ENCODE measurements at regions not wholly inside any gene's neighbourhood (a gene's known extent, or its start where the extent isn't known, plus 50 kb on each side); places are given as distances from the start of the nearest gene placed in this dataset.

DNA sequence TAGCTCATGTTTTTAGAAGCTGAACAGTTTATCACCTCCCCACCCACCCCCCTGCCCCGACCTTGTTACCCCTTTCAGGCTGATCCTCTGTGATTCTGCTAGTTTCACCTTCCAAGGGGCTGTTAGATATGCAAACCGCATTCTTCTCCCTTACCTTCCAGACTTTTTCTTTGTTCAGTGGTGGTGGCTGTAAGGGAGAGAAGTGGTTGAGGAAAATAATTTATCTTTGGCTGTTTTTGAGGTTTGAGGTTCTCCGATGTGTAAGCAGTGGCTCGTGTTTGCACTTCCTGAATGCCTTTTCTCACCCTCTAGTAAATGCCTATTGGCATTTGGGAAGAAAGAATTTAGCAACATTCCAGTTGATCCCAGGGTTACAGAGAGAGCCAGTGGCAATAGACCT is 69.4 kb upstream of the KCNG1 start:
- DNase-seq = no peak
- Histone ChIP-seq H3K27ac (no peak overlapping the region), H3K4me3 (no peak overlapping the region), H3K9me3 (no peaks in the 10 kb centered on the region), H3K36me3 (no peaks in the 10 kb centered on the region), H3K4me1 (peaks cover 0 to 5% (median 0%) of the 10 kb centered on the region in 4 donors), H3K27me3 (peaks cover 0 to 59% of the 10 kb centered on the region in 2 donors)
- TF ChIP-seq, protein P1, sequence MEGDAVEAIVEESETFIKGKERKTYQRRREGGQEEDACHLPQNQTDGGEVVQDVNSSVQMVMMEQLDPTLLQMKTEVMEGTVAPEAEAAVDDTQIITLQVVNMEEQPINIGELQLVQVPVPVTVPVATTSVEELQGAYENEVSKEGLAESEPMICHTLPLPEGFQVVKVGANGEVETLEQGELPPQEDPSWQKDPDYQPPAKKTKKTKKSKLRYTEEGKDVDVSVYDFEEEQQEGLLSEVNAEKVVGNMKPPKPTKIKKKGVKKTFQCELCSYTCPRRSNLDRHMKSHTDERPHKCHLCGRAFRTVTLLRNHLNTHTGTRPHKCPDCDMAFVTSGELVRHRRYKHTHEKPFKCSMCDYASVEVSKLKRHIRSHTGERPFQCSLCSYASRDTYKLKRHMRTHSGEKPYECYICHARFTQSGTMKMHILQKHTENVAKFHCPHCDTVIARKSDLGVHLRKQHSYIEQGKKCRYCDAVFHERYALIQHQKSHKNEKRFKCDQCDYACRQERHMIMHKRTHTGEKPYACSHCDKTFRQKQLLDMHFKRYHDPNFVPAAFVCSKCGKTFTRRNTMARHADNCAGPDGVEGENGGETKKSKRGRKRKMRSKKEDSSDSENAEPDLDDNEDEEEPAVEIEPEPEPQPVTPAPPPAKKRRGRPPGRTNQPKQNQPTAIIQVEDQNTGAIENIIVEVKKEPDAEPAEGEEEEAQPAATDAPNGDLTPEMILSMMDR (IDR thresholded peaks at IDR 0.05) = no peak
- intact Hi-C loops (cut with DNase I; ENCODE audit: low total_unique reads) = loop anchor here (10.0 kb wide), 1 partner anchor 522 kb away; no protein-coding TSS in a partner anchor

DNA sequence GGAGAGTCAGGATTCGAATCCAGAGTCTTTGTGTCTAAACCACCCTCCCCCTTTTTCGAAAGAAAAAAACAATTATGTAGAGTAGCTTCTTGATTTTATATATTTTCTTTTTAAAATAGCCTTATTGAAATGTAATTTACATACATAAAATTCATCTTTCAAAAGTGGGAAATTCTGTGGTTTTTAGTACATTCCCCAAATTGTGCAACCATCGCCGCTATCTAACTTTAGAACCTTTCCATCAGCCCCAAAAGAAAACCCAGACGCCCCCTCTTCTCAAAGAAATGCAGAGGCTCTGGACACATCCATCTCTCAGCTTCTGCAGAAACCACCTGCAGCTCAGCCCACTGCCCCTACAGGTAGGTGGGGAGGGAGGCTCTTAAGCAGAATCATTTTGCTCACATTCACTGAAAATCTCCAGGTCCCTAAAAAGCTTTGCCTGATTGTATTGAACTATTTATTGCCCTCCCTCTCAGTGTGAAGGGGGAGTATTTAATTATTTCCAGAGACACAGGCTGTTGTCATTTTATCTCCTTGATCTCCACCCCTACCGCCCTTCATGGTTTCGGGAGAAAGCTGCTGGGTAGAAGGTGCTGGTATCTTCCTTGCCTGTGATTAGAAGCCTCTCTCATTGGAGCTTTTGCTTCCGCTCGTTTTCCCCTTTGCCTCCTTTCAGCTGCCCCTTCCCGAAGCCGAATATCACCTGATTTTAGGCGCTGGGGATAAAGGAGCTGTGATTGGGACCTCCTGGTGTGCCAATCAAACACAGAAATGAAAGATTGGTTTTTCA is 68.7 kb upstream of the KCNG1 start:
- H3K9me3 ChIP-seq = no peaks in the 10 kb centered on the region
- no peak overlapping the region for H3K4me3 ChIP-seq
- H3K4me1 ChIP-seq = peaks cover 0 to 5% (median 0%) of the 10 kb centered on the region in 4 donors
- H3K27ac ChIP-seq = no peak overlapping the region
- no peak for DNase-seq
- peaks cover 0 to 61% of the 10 kb centered on the region in 2 donors for H3K27me3 ChIP-seq
- TF ChIP-seq, protein P1 (IDR thresholded peaks at IDR 0.05) = no peak
- no peaks in the 10 kb centered on the region for H3K36me3 ChIP-seq
- intact Hi-C loops (cut with DNase I; ENCODE audit: low total_unique reads) = loop anchor here (10.0 kb wide), 1 partner anchor 523 kb away; no protein-coding TSS in a partner anchor

DNA sequence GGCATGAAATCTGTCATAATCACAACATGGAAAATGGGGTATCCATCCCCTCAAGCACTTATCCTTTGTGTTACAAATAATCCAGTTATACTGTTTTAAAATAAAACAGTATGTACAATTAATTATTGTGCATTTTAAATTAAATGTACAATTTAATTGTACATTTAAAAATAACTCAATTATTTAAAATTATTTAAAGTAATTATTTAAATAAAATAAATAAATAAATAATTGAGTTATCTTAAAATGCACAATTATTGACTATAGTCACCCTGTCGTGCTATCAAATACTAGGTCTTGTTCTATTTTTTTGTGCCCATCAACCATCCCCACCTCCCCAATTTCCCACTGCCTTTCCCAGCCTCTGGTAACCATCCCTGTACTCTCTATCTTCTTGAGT is 66.9 kb upstream of the KCNG1 start:
- TF ChIP-seq, protein P1 (IDR thresholded peaks at IDR 0.05) = no peak
- H3K4me1 ChIP-seq = peaks cover 0 to 5% (median 0%) of the 10 kb centered on the region in 4 donors
- H3K27me3 ChIP-seq = peaks cover 0 to 65% of the 10 kb centered on the region in 2 donors
- H3K36me3 ChIP-seq = no peaks in the 10 kb centered on the region
- H3K27ac ChIP-seq = no peak overlapping the region
- DNase-seq = no peak
- H3K9me3 ChIP-seq = no peaks in the 10 kb centered on the region
- H3K4me3 ChIP-seq = no peak overlapping the region
- intact Hi-C loops (cut with DNase I; ENCODE audit: low total_unique reads) = loop anchor here (10.0 kb wide), 1 partner anchor 525 kb away; no protein-coding TSS in a partner anchor

DNA sequence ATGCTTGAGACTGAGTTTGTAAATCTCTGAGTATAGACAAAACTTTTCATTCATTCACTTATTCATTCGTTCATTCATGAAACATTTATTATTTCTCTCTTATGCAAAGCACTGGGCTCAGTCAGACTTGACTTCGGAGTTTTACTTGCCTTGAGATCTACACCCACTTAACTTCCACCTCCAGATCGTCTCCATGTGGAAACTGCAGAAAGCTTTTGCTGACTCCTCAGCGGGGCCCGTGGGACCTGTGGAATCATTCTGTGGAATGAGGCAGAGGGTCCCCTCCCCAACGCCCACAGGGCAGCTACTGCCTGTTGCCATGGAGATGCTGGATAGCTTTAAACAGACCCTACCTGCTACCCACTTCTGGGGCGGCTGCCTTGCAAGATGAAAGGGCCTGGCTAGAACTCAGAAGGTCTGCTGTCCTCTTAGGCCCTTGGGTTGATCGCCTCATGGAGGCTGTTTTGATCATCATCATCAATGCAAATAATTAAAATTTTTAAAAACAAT is 66.4 kb upstream of the KCNG1 start:
- Histone ChIP-seq H3K4me3 (no peak overlapping the region), H3K4me1 (peaks cover 0 to 5% (median 0%) of the 10 kb centered on the region in 4 donors), H3K27ac (no peak overlapping the region), H3K36me3 (no peaks in the 10 kb centered on the region), H3K9me3 (no peaks in the 10 kb centered on the region), H3K27me3 (peaks cover 0 to 64% of the 10 kb centered on the region in 2 donors)
- intact Hi-C loops (cut with DNase I; ENCODE audit: low total_unique reads) = no loop called here
- no peak for DNase-seq
- TF ChIP-seq, protein P1 (IDR thresholded peaks at IDR 0.05) = no peak

DNA sequence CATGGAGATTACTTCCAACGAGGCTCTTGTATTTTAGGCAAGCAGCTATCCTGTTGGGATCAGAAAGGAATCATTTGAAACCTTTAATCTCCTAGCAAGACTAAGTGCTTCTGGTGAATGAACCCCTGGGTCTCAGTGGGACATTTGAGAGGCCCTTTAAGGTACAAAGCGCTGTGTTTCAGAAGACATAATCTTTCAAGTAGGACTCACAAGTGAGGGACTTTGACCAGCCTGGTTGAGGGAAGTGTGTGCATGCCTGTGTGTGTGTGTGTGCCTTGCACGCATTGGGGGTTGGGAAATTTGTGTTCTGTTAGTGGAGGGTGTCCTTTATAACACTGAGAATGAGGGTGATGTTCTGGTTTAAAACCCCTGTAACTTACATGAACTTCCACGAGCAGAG is 64.4 kb upstream of the KCNG1 start:
- peaks cover 0 to 65% of the 10 kb centered on the region in 2 donors for H3K27me3 ChIP-seq
- no peaks in the 10 kb centered on the region for H3K36me3 ChIP-seq
- intact Hi-C loops (cut with DNase I; ENCODE audit: low total_unique reads) = no loop called here
- TF ChIP-seq, protein P1 (IDR thresholded peaks at IDR 0.05) = no peak
- no peaks in the 10 kb centered on the region for H3K9me3 ChIP-seq
- no peak overlapping the region for H3K27ac ChIP-seq
- no peak overlapping the region for H3K4me3 ChIP-seq
- no peak for DNase-seq
- peaks cover 0 to 2% (median 0%) of the 10 kb centered on the region in 4 donors for H3K4me1 ChIP-seq
